HepG2 (cell line): ENCODE measurements at regions not wholly inside any gene's neighbourhood (a gene's known extent, or its start where the extent isn't known, plus 50 kb on each side); places are given as distances from the start of the nearest gene placed in this dataset.

Experiments used
- ATAC-seq: fragments of 200-7000 bp; cut with Tn5 transposase; 3 replicates; pipeline ENCODE4 v1.9.1; 2020; ENCODE audit warnings: mild to moderate bottlenecking, moderate library complexity
- BruUV-seq: library from RNA; stranded (reverse); fragments of 400-500 nt; replicated peaks from 2 replicates; lab custom pipeline; 2021; lab: Mats Ljungman, UMichigan
- CTCF ChIA-PET: fragments of 300-600 bp; formaldehyde crosslinking; extraction: SDS; loops from one replicate; lab custom pipeline; 2021; ENCODE audit warnings: low total read pairs, inconsistent platforms, low intra/inter-chr PET ratio; lab: Yijun Ruan, JAX
- POLR2A ChIA-PET: fragments of 350-600 bp; sonication (Branson Sonifier 250); formaldehyde crosslinking; loops from one replicate; lab custom pipeline; 2020; ENCODE audit warnings: antibody characterized with exemption, inconsistent platforms; lab: Yijun Ruan, JAX
- DNase-seq: peaks from one replicate; pipeline ENCODE4 v3.0.0-alpha.2; 2015; ENCODE audit warnings: low spot score
- FAIRE-seq: peaks from 3 replicates; lab custom pipeline; 2011; peaks lifted over from hg19 to GRCh38; lab: Jason Lieb, UNC
- H2AFZ ChIP-seq: one replicate; pipeline ENCODE4 v1.6.1; 2011; ENCODE audit warnings: low read length, inconsistent platforms
- H3K27ac ChIP-seq: fragments of 300-600 bp; 3 replicates; pipeline ENCODE4 v1.8.0; 2011; ENCODE audit warnings: mixed run types, mild to moderate bottlenecking, mixed read lengths, low read length, inconsistent platforms; ENCODE audit not compliant: insufficient read depth; ENCODE audit errors: extremely low read length
- H3K27me3 ChIP-seq, 2 experiments: fragments of 200-600 bp in 1 of 2; 2 replicates in 1 of 2; 3 replicates in 1 of 2; pipeline versions ENCODE4 v1.6.0 to v1.8.0; 2011; ENCODE audit warnings: low read length in 2 of 2, mild to moderate bottlenecking in 2 of 2, moderate library complexity in 2 of 2, inconsistent platforms in 1 of 2; ENCODE audit not compliant: insufficient read depth in 2 of 2, control insufficient read depth in 1 of 2
- H3K36me3 ChIP-seq, 2 experiments: fragments of 200-600 bp in 1 of 2; replicated peaks in 1 of 2; 2 replicates in 1 of 2; 3 replicates in 1 of 2; pipeline versions ENCODE4 v1.5.1 to v1.8.0; 2011; ENCODE audit warnings: low read length in 2 of 2, inconsistent platforms in 1 of 2; ENCODE audit not compliant: insufficient read depth in 2 of 2, control insufficient read depth in 1 of 2
- H3K4me1 ChIP-seq: 2 replicates; pipeline ENCODE4 v1.5.1; 2012; ENCODE audit warnings: low read length, inconsistent platforms; ENCODE audit not compliant: insufficient read depth
- H3K4me2 ChIP-seq: 2 replicates; pipeline ENCODE4 v1.6.0; 2011; ENCODE audit warnings: low read depth, low read length, inconsistent platforms
- H3K4me3 ChIP-seq, 3 experiments: fragments of 200-600 bp in 1 of 3; sonication (generic), shearing (Covaris generic) in 1 of 3; replicated peaks in 1 of 3; 2 replicates each; pipeline ENCODE4 v1.5.1; 2011 to 2016; ENCODE audit warnings: low read length in 3 of 3, inconsistent platforms in 2 of 3, low read depth in 2 of 3, mild to moderate bottlenecking in 2 of 3, control low read depth in 1 of 3, mixed read lengths in 1 of 3; ENCODE audit not compliant: insufficient read depth in 1 of 3
- H3K79me2 ChIP-seq: one replicate; pipeline ENCODE4 v1.6.1; 2011; ENCODE audit warnings: low read length, inconsistent platforms; ENCODE audit not compliant: insufficient read depth
- H3K9ac ChIP-seq: 2 replicates; pipeline ENCODE4 v1.6.0; 2011; ENCODE audit warnings: mild to moderate bottlenecking, low read depth, low read length, inconsistent platforms; ENCODE audit not compliant: insufficient read depth
- H3K9me3 ChIP-seq: 2 replicates; pipeline ENCODE4 v1.5.1; 2012; ENCODE audit warnings: mild to moderate bottlenecking, low read length
- H4K20me1 ChIP-seq: 2 replicates; pipeline ENCODE4 v1.6.0; 2011; ENCODE audit warnings: inconsistent platforms, mild to moderate bottlenecking, low read length, moderate library complexity; ENCODE audit not compliant: insufficient read depth
- CSRNP1 ChIP-seq: sonication (generic); formaldehyde crosslinking; IDR thresholded peaks from 2 replicates; pipeline ENCODE4 v1.8.1; 2023; ENCODE audit warnings: mild to moderate bottlenecking, missing genetic modification reagents
- EHMT2 ChIP-seq: fragments of 200-600 bp; sonication (generic); IDR thresholded peaks from 2 replicates; pipeline ENCODE4 v1.7.0; 2017; ENCODE audit warnings: antibody characterized with exemption, low read depth, low read length, borderline replicate concordance
- HDAC2 ChIP-seq: sonication (generic); formaldehyde crosslinking; IDR thresholded peaks from 2 replicates; pipeline ENCODE4 v1.4.0; 2020; ENCODE audit warnings: missing genetic modification reagents
- NFE2L2 ChIP-seq: fragments of 150-350 bp; IDR thresholded peaks from 2 replicates; pipeline ENCODE4 v1.6.1; 2014; ENCODE audit warnings: low read length
- NR2F1 ChIP-seq, 2 experiments: fragments of 450-650 bp in 1 of 2; formaldehyde crosslinking in 1 of 2; IDR thresholded peaks; 2 replicates each; pipeline versions ENCODE4 v1.5.0 to v1.6.1; 2016 to 2020; ENCODE audit warnings: mild to moderate bottlenecking in 1 of 2, missing compliant biosample characterization in 1 of 2, missing genetic modification reagents in 1 of 2, moderate library complexity in 1 of 2
- SOX13 ChIP-seq, 3 experiments: fragments of 450-650 bp in 1 of 3; sonication (generic) in 1 of 3; formaldehyde crosslinking in 1 of 3; IDR thresholded peaks in 2 of 3; conservative IDR thresholded peaks in 1 of 3; 2 replicates each; pipeline versions ENCODE4 v1.5.0 to v1.6.1; 2016 to 2020; ENCODE audit warnings: antibody characterized with exemption in 1 of 3, mild to moderate bottlenecking in 1 of 3, missing compliant biosample characterization in 1 of 3, missing genetic modification reagents in 1 of 3, moderate library complexity in 1 of 3
- ZNF20 ChIP-seq: sonication (generic); formaldehyde crosslinking; IDR thresholded peaks from 2 replicates; pipeline ENCODE4 v1.4.0; 2020; ENCODE audit warnings: mild to moderate bottlenecking, moderate library complexity, missing genetic modification reagents
- ZNF234 ChIP-seq: sonication (generic); formaldehyde crosslinking; conservative IDR thresholded peaks from 2 replicates; pipeline ENCODE4 v1.5.1; 2020; ENCODE audit warnings: mild to moderate bottlenecking, missing genetic modification reagents
- ZNF251 ChIP-seq: sonication (generic); formaldehyde crosslinking; IDR thresholded peaks from 2 replicates; pipeline ENCODE4 v1.9.0; 2021; ENCODE audit warnings: mild to moderate bottlenecking, missing genetic modification reagents
- ZNF546 ChIP-seq: sonication (generic); formaldehyde crosslinking; conservative IDR thresholded peaks from 2 replicates; pipeline ENCODE4 v1.8.1; 2023; ENCODE audit warnings: mild to moderate bottlenecking, missing genetic modification reagents
- ZNF639 ChIP-seq: conservative IDR thresholded peaks from 2 replicates; pipeline ENCODE4 v1.6.1; 2018; ENCODE audit warnings: missing genetic modification reagents
- ZNF674 ChIP-seq: sonication (generic); formaldehyde crosslinking; IDR thresholded peaks from 2 replicates; pipeline ENCODE4 v1.5.0; 2020; ENCODE audit warnings: low read depth, mild to moderate bottlenecking, missing genetic modification reagents
- in situ Hi-C: cut with HindIII; loops from 2 replicates; pipeline ENCODE4 v1.10.0; 2017; ENCODE audit warnings: low pct_unique_long_range_greater_than_20kb; ENCODE audit not compliant: extremely low pct_ligation_motif_present
- intact Hi-C: fragments of 100-400 bp; cut with micrococcal nuclease; formaldehyde crosslinking; loops from one replicate; pipeline ENCODE4 v1.10.0; 2022; ENCODE audit not compliant: unreplicated experiment
- TF ChIP-seq, protein P1 (sequence below): sonication (generic); formaldehyde crosslinking; IDR thresholded peaks from 2 replicates; pipeline ENCODE4 v1.8.0; 2022; ENCODE audit warnings: mild to moderate bottlenecking, missing genetic modification reagents; ENCODE audit not compliant: insufficient replicate concordance
- TF ChIP-seq, protein P2 (sequence below): sonication (generic); formaldehyde crosslinking; IDR thresholded peaks from 2 replicates; pipeline ENCODE4 v1.5.1; 2020; ENCODE audit warnings: mild to moderate bottlenecking, missing genetic modification reagents, borderline replicate concordance

DNA sequence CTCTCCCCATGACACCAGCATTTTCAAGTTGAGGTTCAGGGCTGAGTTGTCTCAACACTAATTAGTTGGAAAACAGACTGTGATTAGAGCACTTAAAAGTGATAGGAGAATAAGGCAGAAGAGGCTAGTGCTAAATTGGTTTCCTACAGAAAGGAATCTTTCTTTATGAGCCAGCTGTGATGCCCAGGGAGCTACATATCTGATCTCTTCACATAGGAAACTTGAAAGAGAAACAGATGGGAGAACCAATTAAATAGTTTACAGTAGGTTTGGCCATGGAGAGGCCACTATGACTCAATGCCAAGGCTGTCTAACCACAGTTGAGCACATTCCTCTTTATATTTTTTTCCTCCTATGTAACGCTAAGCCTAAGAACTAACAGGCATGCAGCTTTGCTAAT is 418.3 kb upstream of the CYRIA start (continued):
- TF ChIP-seq EHMT2: no peak
- no peak for TF ChIP-seq ZNF234 (CRISPR knock-in tag)
- TF ChIP-seq CSRNP1 (CRISPR knock-in tag): no peak
- TF ChIP-seq ZNF546 (CRISPR knock-in tag): no peak
- TF ChIP-seq ZNF251 (CRISPR knock-in tag): no peak
- TF ChIP-seq NR2F1 (CRISPR knock-in tag; IDR thresholded peaks at IDR 0.05): no peak
- no peak for TF ChIP-seq NFE2L2
- TF ChIP-seq, protein P1, sequence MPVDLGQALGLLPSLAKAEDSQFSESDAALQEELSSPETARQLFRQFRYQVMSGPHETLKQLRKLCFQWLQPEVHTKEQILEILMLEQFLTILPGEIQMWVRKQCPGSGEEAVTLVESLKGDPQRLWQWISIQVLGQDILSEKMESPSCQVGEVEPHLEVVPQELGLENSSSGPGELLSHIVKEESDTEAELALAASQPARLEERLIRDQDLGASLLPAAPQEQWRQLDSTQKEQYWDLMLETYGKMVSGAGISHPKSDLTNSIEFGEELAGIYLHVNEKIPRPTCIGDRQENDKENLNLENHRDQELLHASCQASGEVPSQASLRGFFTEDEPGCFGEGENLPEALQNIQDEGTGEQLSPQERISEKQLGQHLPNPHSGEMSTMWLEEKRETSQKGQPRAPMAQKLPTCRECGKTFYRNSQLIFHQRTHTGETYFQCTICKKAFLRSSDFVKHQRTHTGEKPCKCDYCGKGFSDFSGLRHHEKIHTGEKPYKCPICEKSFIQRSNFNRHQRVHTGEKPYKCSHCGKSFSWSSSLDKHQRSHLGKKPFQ: no peak
- no peak for TF ChIP-seq SOX13 (IDR thresholded peaks at IDR 0.05)
- no peak for TF ChIP-seq SOX13 (CRISPR knock-in tag; conservative IDR thresholded peaks at IDR 0.05 in 1 of 2, IDR thresholded peaks at IDR 0.05 in 1 of 2)

DNA sequence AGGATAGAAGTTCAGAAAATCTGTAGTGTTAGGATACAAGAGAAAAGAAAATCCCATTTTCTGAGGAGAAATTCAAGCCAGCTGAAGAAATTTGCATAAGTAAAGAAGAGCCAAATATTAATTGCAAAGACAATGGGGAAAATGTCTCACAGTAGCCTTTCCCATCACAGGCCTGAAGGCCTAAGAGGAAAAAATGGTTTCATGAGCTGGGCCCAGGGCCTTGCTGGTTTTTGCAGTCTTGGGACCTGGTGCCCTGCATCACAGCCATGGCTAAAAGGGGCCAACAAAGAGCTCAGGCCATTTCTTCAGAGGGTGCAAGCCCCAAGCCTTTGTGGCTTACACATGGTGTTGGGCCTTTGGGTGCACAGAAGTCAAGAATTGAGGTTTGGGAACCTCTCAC is 413.6 kb upstream of the CYRIA start:
- DNase-seq: no peak
- peaks cover 39% of the 10 kb centered on the region for H3K9me3 ChIP-seq
- ChIA-PET CTCF (no interaction called here), POLR2A (no interaction called here)
- no peaks in the 10 kb centered on the region for H3K36me3 ChIP-seq
- FAIRE-seq: no peak
- H3K9ac ChIP-seq: no peak overlapping the region
- no peaks in the 10 kb centered on the region for H3K4me1 ChIP-seq
- H3K27me3 ChIP-seq: no peaks in the 10 kb centered on the region
- no peak overlapping the region for H2AFZ ChIP-seq
- no peaks in the 10 kb centered on the region for H3K79me2 ChIP-seq
- H4K20me1 ChIP-seq: no peaks in the 10 kb centered on the region
- H3K27ac ChIP-seq: no peak overlapping the region
- no peak for ATAC-seq
- in situ Hi-C loops: no loop called here
- no peak overlapping the region for H3K4me3 ChIP-seq
- no TSS peak for BruUV-seq
- intact Hi-C loops: no loop called here
- H3K4me2 ChIP-seq: no peak overlapping the region
- no peak for TF ChIP-seq ZNF674 (CRISPR knock-in tag)
- TF ChIP-seq, protein P2, sequence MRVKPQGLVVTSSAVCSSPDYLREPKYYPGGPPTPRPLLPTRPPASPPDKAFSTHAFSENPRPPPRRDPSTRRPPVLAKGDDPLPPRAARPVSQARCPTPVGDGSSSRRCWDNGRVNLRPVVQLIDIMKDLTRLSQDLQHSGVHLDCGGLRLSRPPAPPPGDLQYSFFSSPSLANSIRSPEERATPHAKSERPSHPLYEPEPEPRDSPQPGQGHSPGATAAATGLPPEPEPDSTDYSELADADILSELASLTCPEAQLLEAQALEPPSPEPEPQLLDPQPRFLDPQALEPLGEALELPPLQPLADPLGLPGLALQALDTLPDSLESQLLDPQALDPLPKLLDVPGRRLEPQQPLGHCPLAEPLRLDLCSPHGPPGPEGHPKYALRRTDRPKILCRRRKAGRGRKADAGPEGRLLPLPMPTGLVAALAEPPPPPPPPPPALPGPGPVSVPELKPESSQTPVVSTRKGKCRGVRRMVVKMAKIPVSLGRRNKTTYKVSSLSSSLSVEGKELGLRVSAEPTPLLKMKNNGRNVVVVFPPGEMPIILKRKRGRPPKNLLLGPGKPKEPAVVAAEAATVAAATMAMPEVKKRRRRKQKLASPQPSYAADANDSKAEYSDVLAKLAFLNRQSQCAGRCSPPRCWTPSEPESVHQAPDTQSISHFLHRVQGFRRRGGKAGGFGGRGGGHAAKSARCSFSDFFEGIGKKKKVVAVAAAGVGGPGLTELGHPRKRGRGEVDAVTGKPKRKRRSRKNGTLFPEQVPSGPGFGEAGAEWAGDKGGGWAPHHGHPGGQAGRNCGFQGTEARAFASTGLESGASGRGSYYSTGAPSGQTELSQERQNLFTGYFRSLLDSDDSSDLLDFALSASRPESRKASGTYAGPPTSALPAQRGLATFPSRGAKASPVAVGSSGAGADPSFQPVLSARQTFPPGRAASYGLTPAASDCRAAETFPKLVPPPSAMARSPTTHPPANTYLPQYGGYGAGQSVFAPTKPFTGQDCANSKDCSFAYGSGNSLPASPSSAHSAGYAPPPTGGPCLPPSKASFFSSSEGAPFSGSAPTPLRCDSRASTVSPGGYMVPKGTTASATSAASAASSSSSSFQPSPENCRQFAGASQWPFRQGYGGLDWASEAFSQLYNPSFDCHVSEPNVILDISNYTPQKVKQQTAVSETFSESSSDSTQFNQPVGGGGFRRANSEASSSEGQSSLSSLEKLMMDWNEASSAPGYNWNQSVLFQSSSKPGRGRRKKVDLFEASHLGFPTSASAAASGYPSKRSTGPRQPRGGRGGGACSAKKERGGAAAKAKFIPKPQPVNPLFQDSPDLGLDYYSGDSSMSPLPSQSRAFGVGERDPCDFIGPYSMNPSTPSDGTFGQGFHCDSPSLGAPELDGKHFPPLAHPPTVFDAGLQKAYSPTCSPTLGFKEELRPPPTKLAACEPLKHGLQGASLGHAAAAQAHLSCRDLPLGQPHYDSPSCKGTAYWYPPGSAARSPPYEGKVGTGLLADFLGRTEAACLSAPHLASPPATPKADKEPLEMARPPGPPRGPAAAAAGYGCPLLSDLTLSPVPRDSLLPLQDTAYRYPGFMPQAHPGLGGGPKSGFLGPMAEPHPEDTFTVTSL (CRISPR knock-in tag): no peak
- no peak for TF ChIP-seq ZNF20
- no peak for TF ChIP-seq ZNF639
- no peak for TF ChIP-seq HDAC2 (CRISPR knock-in tag)
